ENCODE measurements at regions not wholly inside any gene's neighbourhood (a gene's known extent, or its start where the extent isn't known, plus 50 kb on each side); places are given as distances from the start of the nearest gene placed in this dataset.

- DNase-seq, result no peak
Measured at GRCh38 chr13:83589814-83590213, 292.5 kb downstream of the SLITRK1 start.

- DNase-seq, result no peak
Measured at GRCh38 chr13:83577183-83577582, 305.1 kb downstream of the SLITRK1 start.

DNA sequence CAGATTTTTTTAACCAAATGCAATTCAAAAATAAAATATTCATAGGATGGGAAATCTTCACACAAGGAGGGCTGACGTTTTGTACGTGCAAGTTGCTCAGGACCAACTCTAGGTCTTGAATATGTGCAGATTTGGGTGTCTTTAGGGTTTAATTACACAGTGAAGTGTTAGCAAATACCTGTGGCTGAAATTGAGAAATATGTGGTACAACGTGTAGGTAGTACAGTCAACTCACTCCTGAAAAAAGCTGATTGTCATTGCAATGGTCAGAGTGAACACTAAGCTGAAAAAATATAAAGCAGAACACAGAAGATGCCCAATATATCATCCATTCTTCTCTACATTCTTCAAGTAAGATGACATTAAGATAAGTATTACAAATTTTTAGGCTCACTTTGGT is 314.3 kb downstream of the SLITRK1 start:
- no peak for DNase-seq

GRCh38 chr13:83563499-83563898 is 318.8 kb downstream of the SLITRK1 start:
- DNase-seq, result no peak

- no peak for DNase-seq
Measured at GRCh38 chr13:83557845-83558244, 324.4 kb downstream of the SLITRK1 start.

GRCh38 chr13:83549671-83550070 is 332.6 kb downstream of the SLITRK1 start:
- DNase-seq, result no peak

DNA sequence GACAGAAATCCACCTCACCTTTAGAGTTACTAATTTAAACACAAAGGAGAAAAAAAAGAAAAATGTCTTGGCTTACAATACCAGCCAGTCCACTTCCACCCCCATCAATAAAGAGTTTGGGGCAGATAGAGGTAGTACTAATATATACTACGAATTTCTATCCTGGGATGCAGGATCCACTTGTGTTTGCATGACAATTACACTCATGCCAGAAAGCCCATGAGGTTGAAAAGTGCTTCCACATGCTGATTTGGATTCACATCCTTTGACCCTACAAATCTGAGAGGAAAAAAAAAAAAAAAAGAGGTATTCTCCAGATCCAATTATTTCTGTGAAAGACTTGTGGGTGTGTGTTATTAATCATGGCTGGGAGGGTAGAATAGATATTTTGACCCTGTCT is 335.2 kb downstream of the SLITRK1 start:
- no peak for DNase-seq

GRCh38 chr13:83546476-83546875 is 335.8 kb downstream of the SLITRK1 start:
- DNase-seq, result no peak

GRCh38 chr13:83538636-83539035 is 343.6 kb downstream of the SLITRK1 start:
- DNase-seq, result no peak

GRCh38 chr13:83536941-83537340 is 345.3 kb downstream of the SLITRK1 start:
- DNase-seq, result no peak

DNA sequence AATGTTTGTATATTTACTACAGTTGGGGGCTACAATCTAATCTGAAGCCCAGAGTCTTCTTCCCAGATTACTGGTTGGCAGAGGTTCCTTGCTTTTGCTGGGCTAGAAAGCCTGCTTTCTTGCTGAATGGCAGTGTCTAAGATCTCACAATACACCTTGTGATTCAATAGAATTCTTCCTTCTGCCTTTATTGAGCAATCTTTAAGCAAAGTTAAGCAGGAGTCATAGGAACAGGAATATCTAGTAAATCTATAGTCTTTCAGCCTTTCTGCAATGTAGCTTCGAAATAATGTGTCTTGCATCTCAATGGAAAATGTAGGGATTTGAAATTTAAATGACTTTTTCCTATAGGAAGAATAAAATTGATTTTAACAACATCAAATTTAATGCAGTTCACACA is 346.1 kb downstream of the SLITRK1 start:
- DNase-seq, result no peak

GRCh38 chr13:83532809-83533208 is 349.5 kb downstream of the SLITRK1 start:
- DNase-seq, result no peak

GRCh38 chr13:83531022-83531421 is 351.3 kb downstream of the SLITRK1 start:
- DNase-seq, result no peak

GRCh38 chr13:83516781-83517180 is 365.5 kb downstream of the SLITRK1 start:
- DNase-seq, result no peak

DNA sequence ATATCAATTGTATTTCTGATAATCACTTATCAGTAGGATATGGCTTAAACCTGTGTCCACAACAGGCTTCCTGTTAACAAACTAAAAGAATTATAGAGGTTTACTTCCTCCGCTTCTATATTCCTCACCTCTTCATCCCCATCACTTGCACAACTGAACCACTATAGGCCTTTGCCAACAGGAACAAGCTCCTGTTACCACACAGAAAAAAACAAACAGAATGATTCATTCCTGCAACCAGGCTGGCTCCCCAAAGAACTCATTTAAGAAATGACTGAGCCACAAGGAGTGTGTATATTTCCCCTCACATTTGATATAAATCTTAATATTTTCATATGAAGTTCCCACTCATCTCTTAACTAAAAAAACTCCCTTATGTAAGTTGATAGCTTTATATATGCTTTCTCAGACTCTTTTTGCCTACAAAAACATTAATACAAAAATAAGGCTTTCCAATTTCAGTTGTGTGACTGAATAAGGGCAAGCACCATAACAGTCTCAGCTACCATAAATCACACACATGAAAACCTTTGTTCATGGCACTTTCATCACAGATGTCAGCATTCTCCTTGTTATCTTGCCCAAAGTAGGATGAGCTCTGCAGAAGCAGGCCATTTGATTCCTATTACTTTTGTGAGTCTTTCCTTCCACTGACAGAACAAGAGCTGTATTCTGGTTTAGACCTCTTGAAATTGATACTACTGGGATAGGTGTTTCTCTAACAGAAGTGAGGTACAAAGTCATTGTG is 366.8 kb downstream of the SLITRK1 start:
- DNase-seq, result no peak

DNA sequence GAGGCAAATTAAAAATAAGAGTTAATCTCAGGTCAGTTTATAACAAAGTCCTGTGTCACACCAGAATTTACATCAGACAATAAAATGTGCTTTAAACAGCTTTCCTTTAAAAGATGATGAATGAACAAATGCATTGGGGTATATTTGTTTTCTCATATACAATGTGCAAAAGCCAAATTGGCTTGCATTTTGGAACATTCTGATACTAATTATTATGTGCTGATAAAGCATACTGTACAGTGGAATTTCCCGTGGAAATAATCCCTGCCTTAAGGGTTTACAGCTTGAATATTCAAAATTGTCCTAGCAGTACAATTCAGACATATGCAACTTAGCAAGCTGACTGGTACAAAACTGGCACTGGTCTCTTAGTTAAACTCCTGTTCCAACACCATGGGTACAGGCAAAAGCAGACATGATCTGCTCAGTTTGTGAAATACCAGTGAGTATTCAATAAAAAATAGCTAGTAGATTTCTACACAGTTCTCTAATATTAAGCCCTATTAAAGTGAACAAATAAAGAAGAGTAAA is 373.4 kb downstream of the SLITRK1 start:
- no peak for DNase-seq

DNA sequence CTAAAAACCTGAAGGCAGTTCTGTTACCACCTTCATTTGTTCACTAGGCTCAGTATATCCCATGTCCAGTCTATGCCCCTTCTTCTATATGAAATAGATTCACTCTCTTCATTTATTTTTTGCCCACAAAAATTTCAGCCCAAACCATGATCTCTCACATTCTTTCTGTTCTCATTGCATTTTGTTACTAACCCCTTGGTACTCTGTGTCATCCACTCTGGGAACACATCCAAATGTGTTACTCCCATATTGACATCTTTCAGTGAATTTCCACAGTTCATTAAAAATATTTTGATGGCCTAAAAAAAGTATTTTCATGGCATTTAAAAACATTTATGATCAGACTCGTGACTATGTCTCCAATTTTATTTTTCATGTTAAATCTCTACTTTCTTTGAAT is 378.9 kb downstream of the SLITRK1 start:
- no peak for DNase-seq

DNA sequence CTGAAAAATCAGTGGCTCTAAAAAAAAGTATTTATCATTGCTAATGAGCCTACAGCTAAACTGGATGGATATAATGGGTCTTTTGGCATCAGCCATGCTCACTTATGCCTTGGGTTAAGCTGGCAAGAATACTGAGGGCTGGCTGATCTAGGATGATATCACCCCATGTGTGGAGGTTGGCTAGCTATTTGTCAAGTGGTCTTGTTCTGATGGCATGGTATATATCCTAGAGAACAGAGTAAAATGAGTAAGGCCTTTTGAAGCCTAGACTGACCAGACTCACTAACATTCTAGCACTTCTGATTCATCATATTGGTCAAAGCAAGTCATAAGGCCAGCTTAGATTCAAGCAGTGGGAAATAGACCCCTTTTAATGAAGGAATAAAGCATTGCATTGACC is 383.0 kb downstream of the SLITRK1 start:
- DNase-seq, result no peak

GRCh38 chr13:83498481-83499190 is 383.6 kb downstream of the SLITRK1 start:
- no peak for DNase-seq

- DNase-seq, result no peak
Measured at GRCh38 chr13:83498045-83498444, 384.2 kb downstream of the SLITRK1 start.

DNA sequence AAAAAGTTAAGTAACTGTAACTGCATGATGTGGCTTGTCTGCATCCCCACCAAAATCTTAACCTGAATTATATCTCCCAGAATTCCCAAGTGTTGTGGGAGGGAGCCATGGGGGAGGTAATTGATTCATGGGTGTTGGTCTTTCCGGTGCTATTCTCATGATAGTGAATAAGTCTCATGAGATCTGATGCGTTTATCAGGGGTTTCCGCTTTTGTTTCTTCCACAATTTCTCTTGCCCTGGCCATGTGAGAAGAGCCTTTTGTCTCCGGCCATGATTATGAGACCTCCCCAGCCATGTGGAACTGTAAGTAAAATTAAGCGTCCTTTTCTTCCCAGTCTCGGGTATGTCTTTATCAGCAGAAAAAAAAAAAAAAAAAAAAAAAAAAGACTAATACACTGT is 385.8 kb downstream of the SLITRK1 start:
- DNase-seq, result no peak

GRCh38 chr13:83485101-83485500 is 397.2 kb downstream of the SLITRK1 start:
- DNase-seq, result no peak

DNA sequence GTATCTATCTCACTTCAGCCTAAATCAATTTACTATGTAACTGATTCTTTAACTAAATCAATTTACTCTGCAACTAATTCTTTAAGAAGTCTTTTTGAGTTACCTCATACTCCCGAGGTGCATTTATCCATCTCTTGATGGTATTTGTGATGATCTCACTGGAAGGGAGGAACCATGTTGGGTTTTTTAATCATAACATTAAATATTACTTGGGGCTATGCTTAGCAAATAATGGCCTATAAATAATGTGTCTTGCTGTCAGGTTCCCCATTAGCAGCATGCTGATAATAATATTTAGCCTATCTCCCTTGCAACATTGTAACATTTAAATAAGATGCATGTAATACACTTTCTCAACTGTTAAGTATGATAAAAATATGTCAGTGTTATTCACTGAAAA is 411.3 kb downstream of the SLITRK1 start:
- DNase-seq, result no peak

DNA sequence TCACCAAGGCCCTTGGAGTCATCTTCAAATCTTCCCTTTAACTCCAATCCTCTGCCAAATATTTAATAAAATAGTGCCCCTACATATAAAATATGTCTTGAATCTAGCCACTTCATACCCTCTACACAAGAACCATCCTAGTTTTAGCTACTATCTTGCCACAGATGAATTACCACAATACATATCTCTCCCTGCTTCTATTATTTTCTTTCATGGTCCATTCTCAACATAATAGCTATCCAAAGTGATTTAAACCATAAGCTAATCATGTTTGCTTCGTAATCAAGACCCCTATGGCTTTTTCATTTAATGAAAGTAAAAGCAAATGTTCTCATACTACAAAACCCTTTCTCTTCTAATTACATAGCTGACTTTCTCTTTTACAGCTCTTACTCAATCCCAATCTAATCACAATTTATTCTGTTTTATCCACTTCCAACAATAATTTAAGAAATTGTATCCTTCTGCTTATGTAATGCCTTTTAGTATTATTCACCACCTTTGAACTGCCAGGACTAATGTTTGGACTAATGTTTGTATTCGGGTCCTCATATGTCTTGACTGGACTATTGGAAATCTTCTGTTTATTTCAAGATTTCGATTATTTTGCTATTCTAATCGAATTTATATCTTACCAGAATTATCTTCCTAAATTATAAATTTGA is 412.0 kb downstream of the SLITRK1 start:
- DNase-seq, result no peak

Measured in NCI-H2107 (cell line).